ENCODE measurements at regions not wholly inside any gene's neighbourhood (a gene's known extent, or its start where the extent isn't known, plus 50 kb on each side); places are given as distances from the start of the nearest gene placed in this dataset.

GRCh38 chr15:96702589-96702988, 372.1 kb downstream of the NR2F2 start:
- TF ChIP-seq, protein P1, sequence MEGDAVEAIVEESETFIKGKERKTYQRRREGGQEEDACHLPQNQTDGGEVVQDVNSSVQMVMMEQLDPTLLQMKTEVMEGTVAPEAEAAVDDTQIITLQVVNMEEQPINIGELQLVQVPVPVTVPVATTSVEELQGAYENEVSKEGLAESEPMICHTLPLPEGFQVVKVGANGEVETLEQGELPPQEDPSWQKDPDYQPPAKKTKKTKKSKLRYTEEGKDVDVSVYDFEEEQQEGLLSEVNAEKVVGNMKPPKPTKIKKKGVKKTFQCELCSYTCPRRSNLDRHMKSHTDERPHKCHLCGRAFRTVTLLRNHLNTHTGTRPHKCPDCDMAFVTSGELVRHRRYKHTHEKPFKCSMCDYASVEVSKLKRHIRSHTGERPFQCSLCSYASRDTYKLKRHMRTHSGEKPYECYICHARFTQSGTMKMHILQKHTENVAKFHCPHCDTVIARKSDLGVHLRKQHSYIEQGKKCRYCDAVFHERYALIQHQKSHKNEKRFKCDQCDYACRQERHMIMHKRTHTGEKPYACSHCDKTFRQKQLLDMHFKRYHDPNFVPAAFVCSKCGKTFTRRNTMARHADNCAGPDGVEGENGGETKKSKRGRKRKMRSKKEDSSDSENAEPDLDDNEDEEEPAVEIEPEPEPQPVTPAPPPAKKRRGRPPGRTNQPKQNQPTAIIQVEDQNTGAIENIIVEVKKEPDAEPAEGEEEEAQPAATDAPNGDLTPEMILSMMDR (IDR thresholded peaks at IDR 0.05; ENCODE audit: borderline replicate concordance, extremely low read depth, low read length, poor library complexity, severe bottlenecking), result no peak
- no peak for TF ChIP-seq EZH2 (IDR thresholded peaks at IDR 0.05; ENCODE audit: borderline replicate concordance, low read depth, low read length, severe bottlenecking)
- no peaks in the 10 kb centered on the region for H4K20me1 ChIP-seq (ENCODE audit: insufficient read depth, low read length)
- no peaks in the 10 kb centered on the region for H3K79me2 ChIP-seq (ENCODE audit: insufficient read depth, low read length)
- no peaks in the 10 kb centered on the region for H3K36me3 ChIP-seq (ENCODE audit: insufficient read depth, low read length)
- H3K4me1 ChIP-seq (ENCODE audit: insufficient read depth, low read length), result no peaks in the 10 kb centered on the region
- no peak overlapping the region for H3K9ac ChIP-seq (ENCODE audit: low read depth, low read length)
- H3K4me3 ChIP-seq (ENCODE audit: low read depth in 1 of 2, low read length in 2 of 2), result no peak overlapping the region
- no peaks in the 10 kb centered on the region for H3K27me3 ChIP-seq (ENCODE audit: insufficient read depth, low read length, poor library complexity)
- no peak for DNase-seq
- H3K4me2 ChIP-seq (ENCODE audit: insufficient read depth, low read length), result no peak overlapping the region
- H3K9me3 ChIP-seq (ENCODE audit: insufficient read depth, low read length, severe bottlenecking), result no peaks in the 10 kb centered on the region
- no peak overlapping the region for H2AFZ ChIP-seq (ENCODE audit: low read depth, low read length)
- ATAC-seq (ENCODE audit: insufficient read depth, low read depth), result no peak
- H3K27ac ChIP-seq (ENCODE audit: low read length), result no peak overlapping the region

- Histone ChIP-seq H3K4me2 (ENCODE audit: insufficient read depth, low read length) (no peak overlapping the region), H3K36me3 (ENCODE audit: insufficient read depth, low read length) (no peaks in the 10 kb centered on the region), H3K9ac (ENCODE audit: low read depth, low read length) (no peak overlapping the region), H4K20me1 (ENCODE audit: insufficient read depth, low read length) (no peaks in the 10 kb centered on the region), H3K79me2 (ENCODE audit: insufficient read depth, low read length) (no peaks in the 10 kb centered on the region), H2AFZ (ENCODE audit: low read depth, low read length) (no peak overlapping the region), H3K4me3 (ENCODE audit: low read depth in 1 of 2, low read length in 2 of 2) (no peak overlapping the region), H3K27ac (ENCODE audit: low read length) (no peak overlapping the region), H3K9me3 (ENCODE audit: insufficient read depth, low read length, severe bottlenecking) (no peaks in the 10 kb centered on the region), H3K27me3 (ENCODE audit: insufficient read depth, low read length, poor library complexity) (no peaks in the 10 kb centered on the region), H3K4me1 (ENCODE audit: insufficient read depth, low read length) (no peaks in the 10 kb centered on the region)
- TF ChIP-seq, protein P1 (IDR thresholded peaks at IDR 0.05; ENCODE audit: borderline replicate concordance, extremely low read depth, low read length, poor library complexity, severe bottlenecking), result no peak
- TF ChIP-seq EZH2 (IDR thresholded peaks at IDR 0.05; ENCODE audit: borderline replicate concordance, low read depth, low read length, severe bottlenecking), result no peak
- no peak for DNase-seq
- no peak for ATAC-seq (ENCODE audit: insufficient read depth, low read depth)
Measured at GRCh38 chr15:96703091-96703490, 372.6 kb downstream of the NR2F2 start.

DNA sequence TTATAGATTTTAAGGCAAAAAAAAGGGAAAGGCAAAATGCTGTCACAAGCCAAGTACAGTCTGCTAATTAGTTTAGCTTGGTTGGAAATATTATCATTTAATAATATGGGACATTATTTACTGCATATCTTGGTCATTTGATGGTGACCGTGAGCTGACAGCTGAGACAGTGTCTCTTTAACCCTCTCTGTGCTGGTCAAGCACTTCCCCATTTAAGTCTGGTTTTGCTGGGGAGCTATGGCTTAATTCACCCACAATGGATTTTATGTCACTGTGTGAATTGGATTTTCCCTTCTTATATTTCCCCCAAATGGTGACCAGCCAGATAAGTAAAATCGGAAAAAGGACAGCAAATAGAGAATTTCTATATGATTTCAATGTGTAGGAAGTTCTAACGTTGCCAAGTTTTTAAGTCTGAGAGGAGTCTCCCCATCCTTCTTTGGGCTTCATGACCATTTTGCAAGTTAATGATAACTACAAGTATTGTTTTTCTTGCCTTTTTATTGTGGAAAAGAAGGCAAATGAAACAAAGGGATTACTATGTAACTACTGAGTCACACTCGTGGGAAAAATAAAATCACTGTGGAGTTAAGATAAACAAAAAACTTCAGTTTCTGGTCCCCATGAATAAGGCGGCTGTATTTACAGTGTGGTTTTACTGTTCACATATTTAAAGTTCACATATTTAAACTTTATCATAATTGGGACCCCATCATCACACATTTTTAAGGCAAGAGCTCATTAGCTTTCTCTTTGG, 373.5 kb downstream of the NR2F2 start:
- no peaks in the 10 kb centered on the region for H3K27me3 ChIP-seq (ENCODE audit: insufficient read depth, low read length, poor library complexity)
- no peaks in the 10 kb centered on the region for H3K79me2 ChIP-seq (ENCODE audit: insufficient read depth, low read length)
- H3K36me3 ChIP-seq (ENCODE audit: insufficient read depth, low read length), result no peaks in the 10 kb centered on the region
- DNase-seq (no peak), ATAC-seq (ENCODE audit: insufficient read depth, low read depth) (no peak)
- H3K4me2 ChIP-seq (ENCODE audit: insufficient read depth, low read length), result no peak overlapping the region
- no peak overlapping the region for H3K4me3 ChIP-seq (ENCODE audit: low read depth in 1 of 2, low read length in 2 of 2)
- H3K9me3 ChIP-seq (ENCODE audit: insufficient read depth, low read length, severe bottlenecking), result no peaks in the 10 kb centered on the region
- no peak overlapping the region for H2AFZ ChIP-seq (ENCODE audit: low read depth, low read length)
- TF ChIP-seq, protein P1 (IDR thresholded peaks at IDR 0.05; ENCODE audit: borderline replicate concordance, extremely low read depth, low read length, poor library complexity, severe bottlenecking), result no peak
- no peak for TF ChIP-seq EZH2 (IDR thresholded peaks at IDR 0.05; ENCODE audit: borderline replicate concordance, low read depth, low read length, severe bottlenecking)
- no peak overlapping the region for H3K9ac ChIP-seq (ENCODE audit: low read depth, low read length)
- no peaks in the 10 kb centered on the region for H4K20me1 ChIP-seq (ENCODE audit: insufficient read depth, low read length)
- H3K4me1 ChIP-seq (ENCODE audit: insufficient read depth, low read length), result no peaks in the 10 kb centered on the region
- no peak overlapping the region for H3K27ac ChIP-seq (ENCODE audit: low read length)
